ENCODE measurements at regions not wholly inside any gene's neighbourhood (a gene's known extent, or its start where the extent isn't known, plus 50 kb on each side); places are given as distances from the start of the nearest gene placed in this dataset.

- Mint-ChIP-seq H3K27ac (no peak overlapping the region), H3K4me3 (no peak overlapping the region), H3K27me3 (ENCODE audit: low read depth in 3 of 3) (peaks cover 0 to 1% (median 0%) of the 10 kb centered on the region in 3 donors), H3K9me3 (peaks cover 2 to 13% (median 7%) of the 10 kb centered on the region in 6 donors), H3K4me1 (no peaks in the 10 kb centered on the region), H3K36me3 (no peaks in the 10 kb centered on the region)
- no peak for DNase-seq
These were observed 381.9 kb downstream of the KCNJ3 start for GRCh38 chr2:155080373-155080772.

DNA sequence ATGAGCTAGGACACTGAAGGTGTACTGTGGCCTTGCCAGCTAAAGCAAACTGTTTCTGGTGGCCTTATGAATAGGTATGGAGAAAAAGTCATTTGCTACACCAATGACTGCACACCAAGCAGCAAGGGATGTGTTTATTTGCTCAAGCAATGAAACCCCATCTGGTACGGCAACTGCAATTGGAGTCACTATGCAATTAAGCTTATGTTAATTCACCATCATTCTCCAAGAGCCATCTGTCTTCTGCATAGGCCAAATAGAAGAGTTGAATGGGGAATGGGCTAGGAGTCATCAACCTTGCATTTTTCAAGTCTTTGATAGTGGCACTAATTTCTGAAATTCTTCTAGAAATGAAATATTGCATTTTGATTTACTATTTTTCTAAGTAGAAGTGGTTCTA is 372.0 kb downstream of the KCNJ3 start:
- Mint-ChIP-seq H3K36me3 (no peaks in the 10 kb centered on the region), H3K9me3 (peaks cover 10 to 40% (median 17%) of the 10 kb centered on the region in 6 donors), H3K4me3 (no peak overlapping the region), H3K27ac (no peak overlapping the region), H3K4me1 (no peaks in the 10 kb centered on the region), H3K27me3 (ENCODE audit: low read depth in 3 of 3) (no peaks in the 10 kb centered on the region)
- no peak for DNase-seq

DNA sequence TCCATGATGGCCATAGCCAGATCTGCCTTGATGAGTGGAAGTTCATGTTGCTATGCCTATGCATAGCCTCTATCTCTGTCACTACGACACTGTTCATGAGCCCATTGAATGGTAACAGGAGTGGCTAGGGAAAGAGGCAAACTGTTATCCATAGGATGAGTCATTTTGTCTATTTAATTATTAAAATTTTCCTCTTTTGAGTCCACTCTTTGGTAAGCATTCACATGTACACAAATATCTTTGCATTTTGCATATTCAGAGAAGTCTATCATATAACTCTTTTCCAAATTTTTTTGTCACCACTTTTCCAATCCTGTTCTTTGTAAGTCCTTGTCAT is 364.4 kb downstream of the KCNJ3 start:
- no peaks in the 10 kb centered on the region for H3K27me3 Mint-ChIP-seq (ENCODE audit: low read depth in 3 of 3)
- DNase-seq = no peak
- H3K9me3 Mint-ChIP-seq = peaks cover 0 to 40% (median 16%) of the 10 kb centered on the region in 6 donors

DNA sequence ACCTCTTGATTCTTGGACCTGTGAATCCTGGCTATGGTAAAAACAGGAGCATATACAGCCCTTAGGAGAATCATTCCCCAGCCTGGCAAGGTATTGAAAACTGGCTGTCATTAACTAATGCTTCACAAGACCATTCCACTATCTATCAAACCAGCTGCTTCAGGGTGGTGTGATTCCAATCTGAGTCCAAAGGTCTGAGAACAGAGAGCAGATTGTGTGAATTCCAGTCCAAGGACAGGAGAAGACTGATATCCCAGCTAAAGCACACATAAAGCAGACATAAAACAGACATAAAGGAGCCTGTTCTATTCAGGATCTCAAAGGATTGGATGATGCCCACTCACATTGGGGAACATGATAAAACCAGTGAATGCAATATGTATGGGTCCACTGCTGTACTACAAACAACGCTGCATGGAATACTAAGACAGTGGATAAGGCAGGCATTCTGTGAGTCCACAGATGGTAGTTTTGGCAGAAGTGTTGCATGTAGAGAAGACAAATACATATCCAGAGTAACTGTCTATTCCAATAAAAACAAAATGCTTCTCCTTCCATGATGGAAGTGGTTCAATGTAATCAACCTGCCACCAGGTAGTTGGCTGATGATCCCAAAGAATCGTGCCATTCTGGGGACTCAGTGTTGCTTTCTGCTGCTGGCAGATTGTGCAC is 363.9 kb downstream of the KCNJ3 start:
- no peaks in the 10 kb centered on the region for H3K4me1 Mint-ChIP-seq
- no peak overlapping the region for H3K4me3 Mint-ChIP-seq
- H3K36me3 Mint-ChIP-seq = no peaks in the 10 kb centered on the region
- DNase-seq = no peak
- no peaks in the 10 kb centered on the region for H3K27me3 Mint-ChIP-seq (ENCODE audit: low read depth in 3 of 3)
- H3K9me3 Mint-ChIP-seq = peaks cover 0 to 45% (median 15%) of the 10 kb centered on the region in 6 donors
- H3K27ac Mint-ChIP-seq = no peak overlapping the region

More for the DNA sequence above, 364.4 kb downstream of the KCNJ3 start:
- H3K36me3 Mint-ChIP-seq = no peaks in the 10 kb centered on the region
- H3K27ac Mint-ChIP-seq = no peak overlapping the region
- H3K4me1 Mint-ChIP-seq = no peaks in the 10 kb centered on the region
- H3K4me3 Mint-ChIP-seq = no peak overlapping the region

DNA sequence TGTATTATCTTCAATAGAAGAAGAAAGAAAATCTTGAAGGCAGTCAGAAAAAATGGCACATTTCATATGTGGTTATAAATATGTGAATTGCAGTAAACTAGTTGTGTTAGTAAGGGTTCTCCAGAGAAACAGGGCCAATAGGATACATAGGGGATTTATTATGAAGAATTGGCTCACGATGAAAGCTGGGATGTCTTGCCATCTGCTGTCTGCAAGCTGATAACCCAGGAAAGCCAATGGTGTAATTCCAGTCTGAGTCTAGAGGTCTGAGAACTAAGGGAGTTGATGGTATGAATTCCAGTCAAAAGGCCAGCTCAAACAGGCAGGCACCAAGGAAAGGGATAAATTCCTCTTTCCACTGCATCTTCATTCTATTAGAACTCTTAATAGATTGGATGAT is 362.4 kb downstream of the KCNJ3 start:
- H3K9me3 Mint-ChIP-seq = peaks cover 6 to 44% (median 17%) of the 10 kb centered on the region in 6 donors
- no peak overlapping the region for H3K4me3 Mint-ChIP-seq
- no peaks in the 10 kb centered on the region for H3K4me1 Mint-ChIP-seq
- peaks cover 0 to 5% (median 0%) of the 10 kb centered on the region in 3 donors for H3K36me3 Mint-ChIP-seq
- no peak overlapping the region for H3K27ac Mint-ChIP-seq
- DNase-seq = no peak
- no peaks in the 10 kb centered on the region for H3K27me3 Mint-ChIP-seq (ENCODE audit: low read depth in 3 of 3)

- Mint-ChIP-seq H3K27me3 (ENCODE audit: low read depth in 3 of 3) (peaks cover 0 to 2% (median 0%) of the 10 kb centered on the region in 3 donors), H3K36me3 (peaks cover 0 to 5% (median 0%) of the 10 kb centered on the region in 3 donors), H3K27ac (no peak overlapping the region), H3K4me1 (no peaks in the 10 kb centered on the region), H3K4me3 (no peak overlapping the region), H3K9me3 (peaks cover 7 to 56% (median 17%) of the 10 kb centered on the region in 6 donors)
- DNase-seq = no peak
These were observed 356.2 kb downstream of the KCNJ3 start for GRCh38 chr2:155054712-155055111.

DNA sequence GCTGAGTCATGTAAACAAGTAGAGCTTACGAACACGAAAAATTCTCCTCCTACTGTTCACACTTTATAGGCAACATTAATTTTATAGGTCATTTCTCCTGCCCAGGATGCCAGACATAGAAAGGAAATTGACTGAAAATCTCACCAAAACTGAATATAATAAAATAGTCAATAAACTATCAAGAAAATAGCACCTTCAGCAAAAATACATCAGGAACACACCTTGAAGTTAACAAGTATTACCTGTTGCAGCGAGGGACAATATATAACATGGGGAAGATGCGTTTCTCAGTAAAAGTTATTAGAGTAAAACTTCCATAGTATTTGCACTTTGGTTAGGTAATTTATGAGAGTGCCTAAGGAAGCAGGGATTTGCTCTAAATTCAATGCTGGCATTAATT is 344.6 kb downstream of the KCNJ3 start:
- peaks cover 5 to 29% (median 19%) of the 10 kb centered on the region in 6 donors for H3K9me3 Mint-ChIP-seq
- H3K27me3 Mint-ChIP-seq (ENCODE audit: low read depth in 3 of 3) = no peaks in the 10 kb centered on the region
- no peaks in the 10 kb centered on the region for H3K36me3 Mint-ChIP-seq
- no peaks in the 10 kb centered on the region for H3K4me1 Mint-ChIP-seq
- DNase-seq = no peak
- no peak overlapping the region for H3K4me3 Mint-ChIP-seq
- H3K27ac Mint-ChIP-seq = no peak overlapping the region

DNA sequence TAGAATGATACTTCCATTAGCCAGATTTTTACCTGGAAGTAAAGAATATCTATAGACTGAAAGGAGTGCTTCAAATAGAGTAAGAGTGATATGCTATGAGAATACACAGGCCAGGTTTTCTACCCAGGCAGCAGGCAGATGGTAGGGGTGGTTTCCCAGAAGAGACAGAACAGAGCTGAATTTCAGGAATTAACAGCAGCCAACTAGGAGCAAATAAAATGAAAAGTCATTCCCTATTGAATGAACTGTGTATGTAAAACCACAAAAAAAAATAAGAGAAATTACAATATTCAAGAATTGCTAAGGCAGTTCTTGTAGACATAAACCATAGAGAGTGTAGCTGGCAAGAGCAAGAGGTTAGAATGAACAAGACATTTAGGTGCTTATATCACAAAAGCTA is 336.8 kb downstream of the KCNJ3 start:
- H3K4me3 Mint-ChIP-seq = no peak overlapping the region
- H3K9me3 Mint-ChIP-seq = peaks cover 5 to 22% (median 17%) of the 10 kb centered on the region in 6 donors
- no peaks in the 10 kb centered on the region for H3K27me3 Mint-ChIP-seq (ENCODE audit: low read depth in 3 of 3)
- no peak for DNase-seq
- H3K4me1 Mint-ChIP-seq = no peaks in the 10 kb centered on the region
- no peaks in the 10 kb centered on the region for H3K36me3 Mint-ChIP-seq
- H3K27ac Mint-ChIP-seq = no peak overlapping the region

DNA sequence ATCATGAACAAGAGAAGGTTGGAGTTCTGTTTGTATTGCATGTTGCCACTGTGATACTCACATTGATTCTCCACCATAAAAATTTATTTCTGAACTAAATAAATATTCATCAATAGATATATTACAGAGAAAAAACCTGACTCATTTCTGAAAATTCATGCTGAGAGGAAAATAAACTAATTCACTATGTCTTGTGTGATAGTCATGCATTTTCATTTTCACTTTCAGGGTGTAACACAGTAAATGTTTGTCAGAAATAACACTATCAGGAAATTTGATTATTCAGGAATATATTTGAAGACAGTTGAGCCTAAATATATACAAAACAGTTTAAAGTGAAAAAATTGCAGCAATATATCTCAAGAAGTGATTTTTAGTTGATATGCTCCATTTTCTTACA is 335.2 kb downstream of the KCNJ3 start:
- Mint-ChIP-seq H3K4me1 (peaks cover 1 to 8% of the 10 kb centered on the region in 2 donors), H3K27me3 (ENCODE audit: low read depth in 3 of 3) (no peaks in the 10 kb centered on the region), H3K36me3 (peaks cover 0 to 3% (median 0%) of the 10 kb centered on the region in 3 donors), H3K27ac (no peak overlapping the region), H3K4me3 (no peak overlapping the region), H3K9me3 (peaks cover 7 to 32% (median 19%) of the 10 kb centered on the region in 6 donors)
- no peak for DNase-seq

- Mint-ChIP-seq H3K27ac (no peak overlapping the region), H3K4me3 (no peak overlapping the region), H3K27me3 (ENCODE audit: low read depth in 3 of 3) (peaks cover 0 to 2% (median 0%) of the 10 kb centered on the region in 3 donors), H3K9me3 (peaks cover 4 to 32% (median 13%) of the 10 kb centered on the region in 6 donors), H3K4me1 (peaks cover 1 to 8% of the 10 kb centered on the region in 2 donors), H3K36me3 (peaks cover 0 to 3% (median 0%) of the 10 kb centered on the region in 3 donors)
- no peak for DNase-seq
These were observed 331.8 kb downstream of the KCNJ3 start for GRCh38 chr2:155030296-155030695.

GRCh38 chr2:155026651-155027174 is 328.2 kb downstream of the KCNJ3 start:
- H3K27me3 Mint-ChIP-seq (ENCODE audit: low read depth in 3 of 3) = peaks cover 0 to 3% (median 0%) of the 10 kb centered on the region in 3 donors
- H3K4me3 Mint-ChIP-seq = no peak overlapping the region
- peaks cover 0 to 3% (median 0%) of the 10 kb centered on the region in 3 donors for H3K36me3 Mint-ChIP-seq
- peaks cover 1 to 8% of the 10 kb centered on the region in 2 donors for H3K4me1 Mint-ChIP-seq
- H3K27ac Mint-ChIP-seq = no peak overlapping the region
- DNase-seq = no peak
- peaks cover 3 to 39% (median 10%) of the 10 kb centered on the region in 6 donors for H3K9me3 Mint-ChIP-seq

DNA sequence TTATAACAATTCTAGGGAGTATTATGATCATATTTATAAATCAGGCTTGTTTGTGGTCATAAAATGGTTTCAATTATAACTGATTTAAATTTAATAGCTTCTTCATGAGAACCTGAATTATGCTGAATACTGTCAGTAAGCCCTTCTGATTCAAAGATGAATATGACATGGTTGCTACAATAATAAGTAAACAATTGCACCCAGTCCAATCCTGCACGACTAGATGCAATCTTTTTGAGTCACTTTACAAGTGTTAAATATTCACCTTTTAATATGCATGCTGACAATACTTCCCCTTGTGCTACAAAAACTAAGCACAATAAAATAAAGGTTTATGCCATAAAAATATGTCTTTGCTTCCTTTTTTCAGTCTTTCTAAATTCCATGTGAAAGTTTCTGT is 325.2 kb downstream of the KCNJ3 start:
- Mint-ChIP-seq H3K4me3 (no peak overlapping the region), H3K27me3 (ENCODE audit: low read depth in 3 of 3) (peaks cover 0 to 3% (median 0%) of the 10 kb centered on the region in 3 donors), H3K4me1 (no peaks in the 10 kb centered on the region), H3K9me3 (peaks cover 2 to 42% (median 10%) of the 10 kb centered on the region in 6 donors), H3K36me3 (no peaks in the 10 kb centered on the region), H3K27ac (no peak overlapping the region)
- no peak for DNase-seq

DNA sequence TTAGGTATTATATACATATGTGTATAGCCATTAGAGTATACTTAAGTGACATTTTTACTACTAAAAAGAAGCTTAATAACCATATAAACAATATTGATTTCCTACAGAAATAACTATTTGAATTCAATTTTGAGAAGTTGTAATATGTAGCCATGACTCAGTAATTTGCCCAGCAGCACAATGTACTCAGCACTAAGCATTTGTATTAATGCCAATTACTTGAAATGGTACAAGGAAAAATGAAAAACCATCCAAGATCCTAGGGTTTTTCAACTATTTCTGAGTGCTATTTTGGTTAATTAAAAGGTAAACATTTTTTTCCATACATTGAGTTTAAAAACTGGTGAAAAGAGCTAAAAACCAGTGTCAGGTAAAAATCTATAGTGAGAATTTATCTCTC is 324.0 kb downstream of the KCNJ3 start:
- no peak overlapping the region for H3K27ac Mint-ChIP-seq
- H3K36me3 Mint-ChIP-seq = no peaks in the 10 kb centered on the region
- no peak overlapping the region for H3K4me3 Mint-ChIP-seq
- H3K9me3 Mint-ChIP-seq = peaks cover 2 to 38% (median 10%) of the 10 kb centered on the region in 6 donors
- DNase-seq = no peak
- H3K4me1 Mint-ChIP-seq = no peaks in the 10 kb centered on the region
- H3K27me3 Mint-ChIP-seq (ENCODE audit: low read depth in 3 of 3) = peaks cover 0 to 1% (median 0%) of the 10 kb centered on the region in 3 donors

GRCh38 chr2:155021618-155022017 is 323.1 kb downstream of the KCNJ3 start:
- Mint-ChIP-seq H3K27me3 (ENCODE audit: low read depth in 3 of 3) (peaks cover 0 to 1% (median 0%) of the 10 kb centered on the region in 3 donors), H3K9me3 (peaks cover 2 to 38% (median 10%) of the 10 kb centered on the region in 6 donors), H3K27ac (no peak overlapping the region), H3K4me3 (no peak overlapping the region), H3K4me1 (no peaks in the 10 kb centered on the region), H3K36me3 (no peaks in the 10 kb centered on the region)
- DNase-seq = no peak

Data from immature natural killer cell (primary cell).